Inflammatory macrophage treated with lipopolysaccharide for 4 hours (primary cell): ENCODE measurements at regions not wholly inside any gene's neighbourhood (a gene's known extent, or its start where the extent isn't known, plus 50 kb on each side); places are given as distances from the start of the nearest gene placed in this dataset.
A peak's percentile ranks its signal among the peaks of the same experiment; 100 is the strongest.

Experiments
- DNase-seq: peaks from one replicate; pipeline ENCODE4 v3.0.0-alpha.2; 2020

- DNase-seq = no peak
Observed at GRCh38 chr1:94640125-94640524, 98.6 kb upstream of the F3 start.

DNA sequence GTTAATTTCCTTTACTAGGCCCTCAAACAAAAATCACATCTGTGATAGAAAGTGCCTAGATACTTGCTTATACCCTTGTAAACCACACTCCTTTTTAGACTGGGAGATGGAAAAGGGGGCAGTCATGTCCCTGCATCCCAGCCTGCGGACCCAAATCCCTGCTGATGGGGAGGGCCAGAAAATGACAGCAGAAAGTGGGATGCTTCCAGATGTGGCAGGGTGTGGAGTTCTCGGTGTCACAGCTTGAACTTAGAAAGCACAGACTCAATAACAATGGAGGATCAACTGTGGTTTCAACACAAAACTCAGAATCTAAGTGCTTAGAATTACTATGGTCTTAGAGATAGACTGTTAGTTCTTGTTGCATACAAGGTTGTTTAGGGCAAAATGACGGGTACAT, 95.6 kb upstream of the F3 start:
- no peak for DNase-seq

DNA sequence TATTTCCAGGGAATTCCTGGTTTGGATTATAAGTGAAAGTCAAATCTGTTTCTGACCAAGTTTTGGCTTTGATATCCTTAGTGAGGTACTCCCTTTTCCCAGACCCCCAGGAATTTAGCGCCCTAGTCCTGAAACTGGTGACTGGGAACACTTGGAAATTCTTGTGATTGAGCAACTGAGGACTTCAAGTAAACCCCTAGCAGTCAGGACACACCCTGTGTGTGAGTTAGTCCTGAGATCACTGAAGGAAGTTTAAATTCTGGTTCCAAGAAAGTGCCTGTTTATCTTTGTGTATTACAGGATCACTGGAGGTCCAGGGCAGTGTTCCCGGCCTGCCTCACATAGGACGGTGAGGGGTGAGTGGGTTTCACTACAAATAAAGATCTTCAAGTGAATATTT, 95.1 kb upstream of the F3 start:
- DNase-seq = no peak

GRCh38 chr1:94636100-94636499, 94.5 kb upstream of the F3 start:
- DNase-seq = no peak

DNA sequence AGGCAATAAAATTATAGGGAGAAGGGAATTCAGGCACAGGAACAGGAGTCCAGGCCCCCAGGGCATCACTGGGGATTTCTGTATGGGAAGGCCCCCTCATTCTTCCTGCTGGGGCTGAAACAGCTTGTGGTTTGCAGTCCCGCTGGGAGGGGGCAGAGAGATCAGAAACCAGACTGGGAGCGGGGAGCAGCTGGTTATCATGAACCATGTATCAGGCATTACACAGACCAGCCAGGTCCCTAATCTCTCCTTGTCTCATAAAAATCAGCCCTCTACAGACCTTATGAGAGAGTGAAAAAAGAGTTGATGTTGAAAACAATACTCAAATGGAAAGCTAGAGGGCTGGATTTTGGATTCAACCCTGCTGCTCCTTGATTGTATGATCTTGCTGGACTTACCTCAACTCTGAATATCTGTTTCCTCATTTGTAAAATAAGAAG, 93.4 kb upstream of the F3 start:
- DNase-seq = no peak

DNA sequence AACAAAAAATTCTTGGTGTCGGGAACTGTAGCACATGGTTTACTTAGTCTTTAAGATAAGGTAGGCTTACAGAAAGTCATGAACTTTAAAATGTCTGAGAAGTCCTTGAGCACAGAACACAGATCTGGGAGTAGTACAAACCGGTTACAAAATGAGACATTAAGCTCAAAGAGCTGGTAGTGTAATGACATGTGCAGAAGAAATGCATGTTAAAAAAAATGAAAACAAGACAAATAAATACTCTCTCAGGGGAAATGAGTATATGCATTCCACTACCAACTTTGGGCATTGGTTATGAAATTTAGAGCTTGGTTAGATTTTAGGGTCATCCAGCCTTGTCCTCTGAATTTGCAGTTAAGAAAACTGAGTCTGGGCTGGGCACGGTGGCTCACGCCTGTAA, 91.5 kb upstream of the F3 start:
- DNase-seq = no peak

DNA sequence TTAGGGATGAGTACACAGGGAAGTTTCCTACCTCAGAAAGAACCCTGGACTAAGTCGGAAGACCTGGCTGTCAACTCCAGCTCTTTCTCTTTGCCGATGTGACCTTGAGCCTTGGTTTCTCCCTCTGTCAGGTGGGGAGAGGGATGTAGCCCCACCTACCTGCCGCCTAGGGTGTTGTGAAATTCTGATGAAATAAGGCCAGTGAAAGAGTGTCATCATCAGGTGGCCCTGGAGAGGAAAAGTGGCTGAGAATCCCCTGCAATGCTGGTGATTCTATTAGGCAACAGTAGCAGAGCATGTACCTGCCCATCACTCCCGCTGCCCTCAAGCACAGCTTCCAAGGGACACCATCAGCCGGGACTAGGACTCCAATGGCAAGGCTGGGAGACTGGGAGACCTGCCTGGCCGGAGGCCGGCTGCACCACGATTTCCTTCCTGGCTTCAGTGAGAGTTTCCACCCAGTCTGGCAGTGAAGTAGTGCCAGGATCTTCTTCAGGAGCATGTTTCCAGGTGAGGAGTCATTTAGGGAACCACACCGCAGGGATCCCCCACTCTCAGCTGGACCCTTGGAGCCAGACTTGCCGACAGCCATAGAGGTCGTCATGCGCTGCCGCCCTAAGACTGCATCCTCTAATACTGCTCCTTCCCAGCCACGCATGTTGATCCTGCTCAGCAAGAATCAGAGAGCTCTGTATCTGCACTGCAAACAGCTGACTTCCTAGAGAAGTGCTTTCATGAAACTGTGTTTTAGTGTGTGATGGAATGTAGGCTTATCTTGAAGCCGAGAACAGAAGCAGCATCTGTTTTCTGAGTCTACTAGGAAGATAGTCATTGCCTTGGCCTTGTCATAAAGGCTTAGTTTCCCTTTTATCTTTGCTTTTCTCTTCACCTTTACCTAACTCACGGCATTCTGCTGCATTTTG, 88.0 kb upstream of the F3 start:
- DNase-seq = no peak

GRCh38 chr1:94628499-94628843, 86.9 kb upstream of the F3 start:
- DNase-seq = no peak

- no peak for DNase-seq
Observed at GRCh38 chr1:94627771-94628498, 86.4 kb upstream of the F3 start.

DNA sequence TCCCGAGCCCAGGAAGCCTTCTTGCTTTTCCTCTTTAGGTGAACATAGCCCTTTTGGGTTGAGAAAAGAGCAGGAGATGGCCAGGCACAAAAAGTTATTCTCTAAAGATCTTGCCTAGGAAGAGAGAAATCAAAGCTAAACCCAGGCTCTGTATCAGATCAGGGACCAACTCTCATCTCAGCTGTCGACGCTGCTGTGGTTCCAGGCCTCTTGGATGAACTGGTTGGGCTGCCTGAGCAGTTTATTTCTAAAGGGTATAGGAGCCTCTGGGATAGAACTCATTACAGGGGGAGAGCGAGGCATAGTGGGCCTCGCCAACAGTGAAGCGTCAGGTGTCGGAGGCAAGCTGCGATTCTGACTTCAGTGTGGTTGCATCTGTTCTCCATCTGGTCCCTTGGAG, 82.6 kb upstream of the F3 start:
- DNase-seq = no peak

DNA sequence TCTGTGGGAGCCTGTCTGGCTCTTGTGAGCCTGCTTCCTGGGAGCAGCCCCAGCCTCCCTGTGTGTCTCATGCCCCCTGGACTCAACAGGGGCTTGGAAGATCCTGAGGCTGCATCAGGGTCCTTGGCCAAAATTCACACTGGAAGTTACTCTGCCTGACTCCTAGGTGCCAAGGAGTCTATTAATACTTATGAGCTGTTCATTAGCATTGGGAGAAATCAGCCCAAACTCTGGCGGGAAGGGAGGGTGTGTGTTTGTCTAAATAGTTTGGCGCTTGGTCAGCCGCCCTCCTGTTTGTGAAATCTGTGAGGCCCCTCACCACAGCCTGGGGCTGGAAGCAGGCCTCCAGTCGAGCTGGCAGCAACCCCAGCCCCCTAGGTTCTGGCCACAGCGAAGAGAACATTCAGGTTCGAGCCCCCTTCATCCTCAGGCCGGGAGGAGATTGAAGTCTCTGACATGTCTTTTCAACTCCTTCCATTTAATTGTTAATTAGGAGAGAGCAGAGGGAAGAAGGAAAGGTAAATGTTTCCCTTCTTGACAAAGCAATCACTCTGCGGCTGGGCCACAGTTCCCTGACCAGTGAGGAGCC, 82.1 kb upstream of the F3 start:
- DNase-seq = no peak

- no peak for DNase-seq
Observed at GRCh38 chr1:94622757-94623156, 81.2 kb upstream of the F3 start.

GRCh38 chr1:94621802-94622201, 80.2 kb upstream of the F3 start:
- DNase-seq = no peak

DNA sequence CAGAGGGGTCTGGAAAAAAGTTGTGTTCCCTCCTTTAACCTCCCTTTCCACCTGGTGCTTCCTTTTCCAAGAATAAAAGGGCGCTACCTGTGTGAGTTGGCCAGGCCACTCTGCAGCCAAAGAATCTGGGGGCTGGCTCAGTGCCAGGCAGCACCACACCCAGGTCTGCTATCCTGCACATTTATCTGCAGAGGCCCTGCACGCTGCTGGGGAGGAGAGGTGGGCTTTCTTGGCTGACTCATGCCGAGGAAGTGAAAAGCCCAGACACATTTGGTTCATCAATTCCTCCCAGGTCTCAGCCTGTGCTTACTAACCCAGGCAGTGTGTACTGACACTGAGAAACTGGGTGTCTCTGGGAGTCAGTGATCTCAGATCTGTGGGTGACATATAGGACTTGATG, 79.8 kb upstream of the F3 start:
- no peak for DNase-seq

- DNase-seq = no peak
Observed at GRCh38 chr1:94620345-94621031, 78.9 kb upstream of the F3 start.

DNA sequence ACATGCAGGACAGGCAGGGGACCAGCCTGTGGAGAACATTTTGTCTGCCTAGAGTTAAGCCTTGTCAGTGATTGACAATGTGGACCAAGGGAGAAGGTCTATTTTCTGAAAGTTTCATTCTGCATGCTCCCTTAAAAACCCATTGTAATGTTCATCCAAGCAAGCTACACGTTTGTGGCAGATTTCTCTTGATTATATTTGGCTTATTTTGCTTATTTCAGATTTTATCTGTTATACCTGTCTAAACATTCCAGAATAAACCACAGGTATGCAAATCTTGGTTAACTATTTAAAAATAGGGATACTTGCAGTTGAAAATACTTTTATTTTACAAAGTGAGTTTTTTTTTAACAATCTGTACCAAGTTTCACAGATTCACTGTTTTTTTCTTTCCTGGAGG, 78.2 kb upstream of the F3 start:
- no peak for DNase-seq

GRCh38 chr1:94617957-94618739, 76.6 kb upstream of the F3 start:
- no peak for DNase-seq

DNA sequence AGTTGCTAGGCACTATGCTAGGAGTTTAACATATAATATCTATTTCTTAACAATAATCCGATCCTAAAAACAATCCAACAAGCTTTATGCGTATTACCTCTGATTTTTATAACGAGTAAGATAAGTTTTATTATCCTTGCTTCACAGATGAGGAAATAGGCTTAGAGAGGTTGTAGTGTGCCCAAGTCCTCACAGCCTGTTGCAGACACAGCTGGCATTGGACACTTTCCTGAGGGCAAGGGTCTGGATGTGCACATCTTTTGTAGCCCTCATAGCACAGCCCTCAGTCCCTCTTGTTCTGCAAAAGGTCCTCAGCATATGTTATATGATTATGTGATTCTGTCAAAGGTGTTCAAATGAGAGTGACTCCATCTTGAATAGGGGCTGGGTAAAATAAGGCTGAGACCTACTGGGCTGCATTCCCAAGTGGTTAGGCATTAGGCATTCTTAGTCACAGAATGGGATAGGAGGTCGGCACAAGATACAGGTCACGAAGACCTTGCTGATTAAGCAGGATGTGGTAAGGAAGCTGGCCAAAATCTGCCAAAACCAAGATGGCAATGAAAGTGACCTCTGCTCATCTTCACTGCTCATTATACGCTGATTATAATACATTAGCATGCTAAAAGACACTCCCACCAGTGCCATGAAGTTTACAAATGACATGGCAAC, 75.7 kb upstream of the F3 start:
- no peak for DNase-seq

DNA sequence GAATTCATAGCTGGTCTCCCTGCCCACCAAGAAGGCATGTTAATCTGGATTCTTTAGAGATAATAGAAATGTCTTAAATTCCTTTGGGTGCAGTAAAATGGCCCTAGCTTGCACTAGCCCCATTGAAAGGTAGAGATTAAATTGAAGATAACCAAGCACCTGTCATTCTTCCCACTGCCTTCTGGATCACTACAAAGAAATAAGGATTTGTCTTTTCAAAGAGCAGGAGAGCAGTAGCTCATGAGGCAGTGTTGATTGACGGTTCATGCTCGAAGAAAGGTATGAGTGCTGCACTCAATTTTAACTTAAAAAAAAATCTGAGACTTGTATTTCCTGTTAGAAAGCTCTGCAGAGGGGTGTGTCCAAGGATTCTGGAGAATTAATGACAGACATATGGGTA, 74.9 kb upstream of the F3 start:
- DNase-seq = no peak

- DNase-seq = peak; percentile 92
Observed at GRCh38 chr1:94614996-94615395, 73.4 kb upstream of the F3 start.

DNA sequence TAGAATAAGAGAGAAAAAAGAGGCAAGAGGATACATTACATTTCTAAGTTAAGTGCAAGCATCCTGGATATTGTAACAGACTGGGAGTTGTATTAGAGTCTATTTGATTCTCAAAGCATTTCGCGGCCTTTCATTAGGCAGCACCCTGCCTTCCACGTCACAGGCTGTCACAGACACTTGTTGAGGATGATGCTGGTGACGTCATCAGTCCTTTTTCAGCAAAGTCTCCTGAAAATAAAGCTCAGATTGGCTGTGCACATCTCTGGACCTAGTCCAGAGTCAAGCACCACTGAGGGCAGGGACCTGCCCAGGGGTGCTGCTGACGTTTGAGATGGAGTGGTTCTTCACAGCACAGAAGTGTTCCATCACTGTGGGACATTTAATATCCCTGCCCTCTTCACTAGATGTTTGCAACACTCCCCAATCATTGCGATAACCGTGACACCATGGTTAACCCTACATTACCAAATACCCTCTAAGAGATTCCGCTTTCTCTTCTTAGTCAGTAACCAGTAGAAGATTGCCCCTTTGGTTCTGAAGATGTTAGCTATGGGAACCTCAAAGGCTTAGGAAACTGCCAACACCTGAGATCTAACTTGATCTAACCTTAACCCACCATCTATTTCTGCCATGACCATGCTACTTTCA, 72.7 kb upstream of the F3 start:
- peak; percentile 94 for DNase-seq
